ENCODE measurements at regions not wholly inside any gene's neighbourhood (a gene's known extent, or its start where the extent isn't known, plus 50 kb on each side); places are given as distances from the start of the nearest gene placed in this dataset.

GRCh38 chr1:115546846-115547245 is 94.9 kb upstream of the VANGL1 start:
- H3K27ac ChIP-seq: no peak overlapping the region

GRCh38 chr1:115545791-115546733 is 95.7 kb upstream of the VANGL1 start:
- peak; percentile 17 to 65 (median 57) for TF ChIP-seq CTCF (IDR thresholded peaks at IDR 0.05)
- 37 to 42% methylated on average over 9 of the region's 9 CpGs for WGBS, 2 donors
- Histone ChIP-seq H3K36me3 (no peaks in the 10 kb centered on the region), H3K4me3 (no peak overlapping the region), H3K4me1 (peaks cover 0 to 19% (median 10%) of the 10 kb centered on the region in 9 donors), H3K9me3 (no peaks in the 10 kb centered on the region), H3K27me3 (no peaks in the 10 kb centered on the region), H3K27ac (peak overlapping the region in 4 of 10 donors; percentile 7 to 28 (median 23))
- intact Hi-C loops (cut with DNase I): loop anchor here in 4 of 10 donors (1.0 to 10.0 kb wide), 3 partner anchors 49 to 51 kb away; no protein-coding TSS in a partner anchor
- DNase-seq: peak in 1 of 2 donors; percentile 36
- ATAC-seq: peak; percentile 61 to 88 (median 85)

More at GRCh38 chr1:115546846-115547245, 94.9 kb upstream of the VANGL1 start:
- H3K36me3 ChIP-seq: no peaks in the 10 kb centered on the region
- DNase-seq (no peak), ATAC-seq (no peak)
- peaks cover 0 to 4% (median 0%) of the 10 kb centered on the region in 7 donors for H3K27me3 ChIP-seq
- H3K9me3 ChIP-seq: no peaks in the 10 kb centered on the region
- TF ChIP-seq CTCF (IDR thresholded peaks at IDR 0.05): no peak
- intact Hi-C loops (cut with DNase I): loop anchor here in 4 of 10 donors (1.0 to 10.0 kb wide), 3 partner anchors 48 to 50 kb away; no protein-coding TSS in a partner anchor
- peaks cover 0 to 19% (median 10%) of the 10 kb centered on the region in 9 donors for H3K4me1 ChIP-seq
- WGBS, 2 donors: 95% methylated on average over 2 of the region's 2 CpGs
- no peak overlapping the region for H3K4me3 ChIP-seq

GRCh38 chr1:115545096-115545720 is 96.6 kb upstream of the VANGL1 start:
- intact Hi-C loops (cut with DNase I): loop anchor here in 3 of 10 donors (5.0 to 10.0 kb wide), 2 partner anchors 50 to 52 kb away; no protein-coding TSS in a partner anchor
- H3K36me3 ChIP-seq: no peaks in the 10 kb centered on the region
- no peaks in the 10 kb centered on the region for H3K27me3 ChIP-seq
- no peak for TF ChIP-seq CTCF (IDR thresholded peaks at IDR 0.05)
- DNase-seq (no peak), ATAC-seq (no peak)
- no peak overlapping the region for H3K4me3 ChIP-seq
- WGBS, 2 donors: 67 to 75% methylated on average over 15 of the region's 15 CpGs
- peak overlapping the region in 3 of 10 donors; percentile 7 to 23 (median 23) for H3K27ac ChIP-seq
- no peaks in the 10 kb centered on the region for H3K9me3 ChIP-seq
- peaks cover 0 to 19% (median 10%) of the 10 kb centered on the region in 9 donors for H3K4me1 ChIP-seq

- no peak overlapping the region for H3K4me3 ChIP-seq
- intact Hi-C loops (cut with DNase I): loop anchor here in 1 of 10 donors (10.0 kb wide), 1 partner anchor 51 kb away; no protein-coding TSS in a partner anchor
- TF ChIP-seq CTCF (IDR thresholded peaks at IDR 0.05): no peak
- H3K27ac ChIP-seq: no peak overlapping the region
- no peak for DNase-seq
- no peak for ATAC-seq
- no peaks in the 10 kb centered on the region for H3K27me3 ChIP-seq
- H3K4me1 ChIP-seq: peaks cover 0 to 19% (median 10%) of the 10 kb centered on the region in 9 donors
- no peaks in the 10 kb centered on the region for H3K36me3 ChIP-seq
- WGBS, 2 donors: 75 to 83% methylated on average over 4 of the region's 4 CpGs
- no peaks in the 10 kb centered on the region for H3K9me3 ChIP-seq
Observed at GRCh38 chr1:115544131-115544530, 97.6 kb upstream of the VANGL1 start.
